Osteoblast (primary cell): ENCODE measurements at regions not wholly inside any gene's neighbourhood (a gene's known extent, or its start where the extent isn't known, plus 50 kb on each side); places are given as distances from the start of the nearest gene placed in this dataset.

ENCODE experiments used
- DNase-seq: peaks from one replicate; pipeline ENCODE4 v3.0.0; 2011; ENCODE audit warnings: low spot score, mixed read lengths; ENCODE audit not compliant: insufficient read length; ENCODE audit errors: missing footprints
- H2AFZ ChIP-seq: 2 replicates; pipeline ENCODE4 v1.6.0; 2011; ENCODE audit warnings: mild to moderate bottlenecking, low read length
- H3K27ac ChIP-seq: 2 replicates; pipeline ENCODE4 v1.5.1; 2011; ENCODE audit warnings: mild to moderate bottlenecking, low read depth, low read length, moderate library complexity
- H3K27me3 ChIP-seq: 2 replicates; pipeline ENCODE4 v1.6.0; 2012; ENCODE audit warnings: mild to moderate bottlenecking, control low read depth, inconsistent platforms, low read length, moderate library complexity; ENCODE audit not compliant: insufficient read depth
- H3K36me3 ChIP-seq: 2 replicates; pipeline ENCODE4 v1.5.1; 2011; ENCODE audit warnings: mild to moderate bottlenecking, low read length, control low read depth, moderate library complexity; ENCODE audit not compliant: insufficient read depth
- H3K4me1 ChIP-seq: 2 replicates; pipeline ENCODE4 v1.5.1; 2011; ENCODE audit warnings: mild to moderate bottlenecking, low read length, control low read depth, moderate library complexity; ENCODE audit not compliant: insufficient read depth
- H3K4me2 ChIP-seq: 2 replicates; pipeline ENCODE4 v1.6.0; 2011; ENCODE audit warnings: mild to moderate bottlenecking, low read length; ENCODE audit not compliant: insufficient read depth
- H3K4me3 ChIP-seq: fragments of 200-600 bp; sonication (generic); 3 replicates; pipeline ENCODE4 v1.5.1; 2012; ENCODE audit warnings: mild to moderate bottlenecking, low read length, inconsistent platforms; ENCODE audit not compliant: insufficient read depth
- H3K79me2 ChIP-seq: 2 replicates; pipeline ENCODE4 v1.6.0; 2012; ENCODE audit warnings: mild to moderate bottlenecking, low read length, control low read depth, inconsistent platforms; ENCODE audit not compliant: insufficient read depth
- H3K9me3 ChIP-seq: 2 replicates; pipeline ENCODE4 v1.5.1; 2011; ENCODE audit warnings: low read depth, low read length, control low read depth
- H4K20me1 ChIP-seq: 2 replicates; pipeline ENCODE4 v1.6.0; 2012; ENCODE audit warnings: mild to moderate bottlenecking, low read length, control low read depth; ENCODE audit not compliant: insufficient read depth
- CTCF ChIP-seq: IDR thresholded peaks from 2 replicates; pipeline ENCODE4 v1.5.1; 2011; ENCODE audit warnings: mild to moderate bottlenecking, low read depth, low read length, moderate library complexity; ENCODE audit errors: extremely low read depth

GRCh38 chr3:163476179-163476578 is 1602.1 kb downstream of the SI start:
- no peak for DNase-seq
- H3K4me3 ChIP-seq = no peak overlapping the region
- H3K4me1 ChIP-seq = no peaks in the 10 kb centered on the region
- no peak overlapping the region for H2AFZ ChIP-seq
- H3K79me2 ChIP-seq = no peaks in the 10 kb centered on the region
- no peaks in the 10 kb centered on the region for H3K36me3 ChIP-seq
- H3K27me3 ChIP-seq = no peaks in the 10 kb centered on the region
- H3K9me3 ChIP-seq = no peaks in the 10 kb centered on the region
- no peak overlapping the region for H3K4me2 ChIP-seq
- no peak for TF ChIP-seq CTCF
- H3K27ac ChIP-seq = no peak overlapping the region
- no peaks in the 10 kb centered on the region for H4K20me1 ChIP-seq

GRCh38 chr3:163474766-163475165 is 1603.5 kb downstream of the SI start:
- Histone ChIP-seq H3K9me3 (no peaks in the 10 kb centered on the region), H4K20me1 (no peaks in the 10 kb centered on the region), H3K4me1 (no peaks in the 10 kb centered on the region)

GRCh38 chr3:163468531-163469335 is 1609.6 kb downstream of the SI start:
- no peak overlapping the region for H3K4me3 ChIP-seq
- no peaks in the 10 kb centered on the region for H3K79me2 ChIP-seq
- no peak overlapping the region for H3K27ac ChIP-seq
- no peaks in the 10 kb centered on the region for H3K36me3 ChIP-seq
- H2AFZ ChIP-seq = no peak overlapping the region
- no peaks in the 10 kb centered on the region for H4K20me1 ChIP-seq
- H3K27me3 ChIP-seq = no peaks in the 10 kb centered on the region
- no peak for DNase-seq
- no peak overlapping the region for H3K4me2 ChIP-seq
- H3K4me1 ChIP-seq = no peaks in the 10 kb centered on the region
- H3K9me3 ChIP-seq = peaks cover 3% of the 10 kb centered on the region
- no peak for TF ChIP-seq CTCF

More at GRCh38 chr3:163474766-163475165, 1603.5 kb downstream of the SI start:
- DNase-seq = no peak
- H3K36me3 ChIP-seq = no peaks in the 10 kb centered on the region
- no peak overlapping the region for H2AFZ ChIP-seq
- no peaks in the 10 kb centered on the region for H3K27me3 ChIP-seq
- no peaks in the 10 kb centered on the region for H3K79me2 ChIP-seq
- H3K27ac ChIP-seq = no peak overlapping the region
- TF ChIP-seq CTCF = no peak
- H3K4me2 ChIP-seq = no peak overlapping the region
- H3K4me3 ChIP-seq = no peak overlapping the region

DNA sequence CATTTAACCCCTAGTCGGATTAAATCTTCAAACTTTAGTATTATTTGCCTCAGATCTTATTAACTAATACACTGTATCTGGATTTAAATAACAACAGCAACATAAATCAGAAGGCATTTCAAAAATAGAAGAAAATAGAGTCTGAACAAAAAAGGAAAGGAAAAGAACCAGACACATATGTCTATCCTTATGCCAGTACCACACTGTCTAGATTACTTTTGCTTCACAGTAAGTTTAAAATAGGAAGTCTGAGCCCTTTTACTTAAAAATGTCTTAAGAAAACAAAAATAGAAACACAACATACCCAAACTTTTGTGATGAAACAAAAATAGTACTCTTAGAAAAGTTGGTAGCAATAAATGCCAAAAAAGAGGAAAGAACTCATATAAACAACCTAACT is 1615.8 kb downstream of the SI start:
- Histone ChIP-seq H3K27ac (no peak overlapping the region), H3K4me3 (no peak overlapping the region), H3K27me3 (no peaks in the 10 kb centered on the region), H4K20me1 (no peaks in the 10 kb centered on the region), H3K4me2 (no peak overlapping the region), H3K36me3 (no peaks in the 10 kb centered on the region), H3K4me1 (no peaks in the 10 kb centered on the region), H3K9me3 (peaks cover 3% of the 10 kb centered on the region), H2AFZ (no peak overlapping the region), H3K79me2 (no peaks in the 10 kb centered on the region)
- no peak for TF ChIP-seq CTCF
- no peak for DNase-seq
